GM18951 (cell line): ENCODE measurements at regions not wholly inside any gene's neighbourhood (a gene's known extent, or its start where the extent isn't known, plus 50 kb on each side); places are given as distances from the start of the nearest gene placed in this dataset.

ENCODE experiments used
- POLR2A ChIP-seq: IDR thresholded peaks from 4 replicates; pipeline ENCODE4 v1.6.1; 2011; ENCODE audit warnings: mild to moderate bottlenecking; ENCODE audit not compliant: insufficient read length, insufficient read depth; ENCODE audit errors: extremely low read depth
- in situ Hi-C: fragments of 300-500 bp; cut with MboI; formaldehyde crosslinking; loops from one replicate; pipeline ENCODE4 v1.12.0; 2022; ENCODE audit warnings: low sequenced_read_pairs, mixed read lengths, inconsistent platforms; ENCODE audit not compliant: unreplicated experiment

DNA sequence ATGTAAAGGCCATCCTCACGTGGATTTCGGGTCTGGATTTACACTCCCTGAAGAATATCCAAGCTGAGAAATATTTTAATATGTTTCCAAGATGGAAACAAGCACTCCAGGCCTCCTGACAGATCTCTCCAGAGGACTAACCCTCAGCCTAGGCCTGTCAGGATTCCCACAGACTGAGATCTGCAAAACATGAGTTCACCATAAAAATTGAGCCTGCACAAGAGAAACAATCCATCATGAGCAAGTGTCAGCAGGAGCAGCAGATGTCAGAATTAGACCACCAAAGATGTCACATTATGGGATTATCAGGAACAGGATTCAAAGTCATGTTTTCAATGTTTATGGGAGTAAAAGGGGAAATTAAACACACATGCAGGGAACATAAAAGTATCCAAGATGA, 191.3 kb downstream of the TFCP2L1 start:
- in situ Hi-C loops: loop anchor here (25.0 kb wide), 1 partner anchor 619 kb away; no protein-coding TSS in a partner anchor

DNA sequence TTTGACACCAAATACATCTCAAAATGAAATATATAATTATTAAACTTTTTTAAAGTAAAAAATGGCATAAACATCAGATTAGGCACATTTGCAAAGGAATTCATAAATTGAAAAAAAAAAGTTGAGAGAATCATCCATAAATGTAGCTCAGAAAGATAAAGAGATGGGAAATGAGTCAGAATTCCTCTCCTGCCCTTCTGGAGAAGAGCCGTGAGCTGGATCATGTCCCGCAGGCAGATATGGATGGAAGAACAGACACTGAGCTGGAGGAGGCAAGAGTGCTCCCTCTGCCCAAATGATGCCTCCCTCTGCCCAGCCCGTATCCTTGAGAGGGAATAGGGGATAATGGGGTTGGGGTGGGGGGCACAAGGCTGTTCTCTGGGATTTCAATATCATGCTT, 190.9 kb downstream of the TFCP2L1 start:
- no peak for TF ChIP-seq POLR2A
- in situ Hi-C loops: loop anchor here (25.0 kb wide), 1 partner anchor 618 kb away; no protein-coding TSS in a partner anchor

More for the DNA sequence above, 191.3 kb downstream of the TFCP2L1 start:
- TF ChIP-seq POLR2A: no peak

DNA sequence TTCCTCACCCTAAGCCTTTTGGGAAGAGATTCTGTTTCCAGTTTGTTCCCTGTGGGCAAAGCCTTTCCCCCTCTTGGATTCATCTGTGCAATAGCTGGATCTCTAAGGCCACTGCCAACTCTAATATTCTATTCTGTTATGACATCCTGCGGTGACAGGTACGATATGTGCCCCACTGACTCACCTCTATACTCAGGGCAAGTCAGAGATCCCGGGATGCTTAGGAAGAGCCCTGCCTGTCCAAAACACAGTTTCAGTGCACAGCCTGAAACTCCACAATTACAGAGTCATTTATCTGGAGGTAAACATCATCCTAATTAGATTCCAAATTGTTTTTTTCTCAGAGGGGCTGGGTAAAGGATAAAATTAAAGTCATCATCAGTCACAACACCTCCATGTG, 190.2 kb downstream of the TFCP2L1 start:
- in situ Hi-C loops: loop anchor here (25.0 kb wide), 1 partner anchor 617 kb away; no protein-coding TSS in a partner anchor
- TF ChIP-seq POLR2A: no peak

DNA sequence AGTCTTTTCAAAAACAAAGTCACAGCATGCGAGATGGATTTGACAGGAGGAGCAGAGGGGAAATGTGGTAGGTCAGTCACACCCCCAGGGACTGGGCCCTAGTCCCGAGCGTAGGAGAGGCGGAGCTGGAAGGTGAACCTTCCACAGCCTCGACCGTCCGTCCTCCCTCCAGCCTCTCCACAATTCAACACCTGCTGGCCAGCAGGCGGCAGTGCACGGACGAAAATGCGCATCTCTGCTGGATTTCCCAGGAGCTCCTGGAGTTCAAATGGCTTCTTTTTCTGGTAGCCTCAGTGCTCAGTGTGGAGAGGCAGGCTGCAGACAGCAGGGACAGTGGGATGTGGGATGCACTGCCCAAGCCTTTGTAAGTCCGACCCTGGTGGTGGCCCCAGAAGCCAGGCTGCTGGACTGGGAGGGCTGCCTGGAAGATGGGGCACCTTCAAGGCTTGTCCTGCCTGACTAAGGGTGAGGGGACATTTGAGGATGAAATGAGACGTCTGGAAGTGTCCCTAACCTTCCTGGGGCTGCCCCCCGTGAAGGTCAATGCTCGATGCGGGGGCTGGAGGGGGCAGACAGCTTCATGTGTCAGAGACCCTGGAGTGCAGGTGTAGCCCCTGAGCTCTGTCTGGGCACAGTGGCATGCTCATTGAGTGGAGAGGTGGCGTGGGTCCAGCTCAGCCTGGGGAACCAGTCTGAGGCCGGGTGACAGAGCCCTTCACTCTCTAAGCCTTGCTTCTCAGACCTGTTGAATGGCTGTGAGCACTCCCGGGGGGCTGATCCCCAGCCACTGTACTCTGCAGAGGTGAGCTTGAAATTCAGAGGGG, 189.5 kb downstream of the TFCP2L1 start:
- TF ChIP-seq POLR2A: no peak
- in situ Hi-C loops: loop anchor here (25.0 kb wide), 1 partner anchor 617 kb away; no protein-coding TSS in a partner anchor

DNA sequence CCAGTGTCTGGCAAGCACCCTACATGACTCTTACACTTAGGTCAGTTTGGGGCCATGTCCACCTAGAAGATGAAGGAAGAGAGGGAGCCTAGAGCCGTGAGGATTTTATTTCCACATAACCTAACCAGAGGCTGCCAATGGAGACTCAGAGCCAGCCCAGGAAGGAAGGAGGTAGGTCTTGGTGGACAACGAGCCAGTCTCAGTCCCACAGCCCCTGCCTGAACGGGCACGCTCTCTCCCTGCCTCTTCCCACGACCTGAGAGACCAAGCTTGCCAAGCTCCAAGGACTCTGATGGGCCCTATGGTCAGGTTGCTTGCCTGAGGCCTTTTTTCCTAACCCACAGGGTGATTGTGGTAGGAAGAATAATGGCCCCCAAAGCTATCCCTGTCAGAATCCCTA, 188.4 kb downstream of the TFCP2L1 start:
- in situ Hi-C loops: loop anchor here (25.0 kb wide), 1 partner anchor 616 kb away; no protein-coding TSS in a partner anchor
- TF ChIP-seq POLR2A: no peak

DNA sequence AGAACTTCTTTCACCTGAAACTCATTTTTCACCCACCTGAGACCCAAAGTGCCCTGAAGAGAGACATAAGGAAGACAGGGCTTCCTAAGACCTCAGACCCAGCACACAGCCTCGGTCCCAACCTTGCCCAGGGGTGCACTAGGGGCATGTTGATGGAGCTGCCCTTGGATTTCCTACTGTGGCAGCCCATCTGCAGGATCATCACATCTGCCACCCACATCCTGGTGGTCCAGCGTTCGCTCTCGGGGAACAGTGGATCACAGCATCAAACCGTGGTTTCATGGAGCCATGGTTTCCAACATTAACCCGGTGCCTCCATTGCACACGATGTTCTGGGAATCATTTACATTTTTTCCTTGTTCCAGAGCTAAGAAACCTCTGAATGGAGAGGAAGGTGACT, 186.4 kb downstream of the TFCP2L1 start:
- in situ Hi-C loops: loop anchor here (25.0 kb wide), 1 partner anchor 614 kb away; no protein-coding TSS in a partner anchor
- TF ChIP-seq POLR2A: no peak

DNA sequence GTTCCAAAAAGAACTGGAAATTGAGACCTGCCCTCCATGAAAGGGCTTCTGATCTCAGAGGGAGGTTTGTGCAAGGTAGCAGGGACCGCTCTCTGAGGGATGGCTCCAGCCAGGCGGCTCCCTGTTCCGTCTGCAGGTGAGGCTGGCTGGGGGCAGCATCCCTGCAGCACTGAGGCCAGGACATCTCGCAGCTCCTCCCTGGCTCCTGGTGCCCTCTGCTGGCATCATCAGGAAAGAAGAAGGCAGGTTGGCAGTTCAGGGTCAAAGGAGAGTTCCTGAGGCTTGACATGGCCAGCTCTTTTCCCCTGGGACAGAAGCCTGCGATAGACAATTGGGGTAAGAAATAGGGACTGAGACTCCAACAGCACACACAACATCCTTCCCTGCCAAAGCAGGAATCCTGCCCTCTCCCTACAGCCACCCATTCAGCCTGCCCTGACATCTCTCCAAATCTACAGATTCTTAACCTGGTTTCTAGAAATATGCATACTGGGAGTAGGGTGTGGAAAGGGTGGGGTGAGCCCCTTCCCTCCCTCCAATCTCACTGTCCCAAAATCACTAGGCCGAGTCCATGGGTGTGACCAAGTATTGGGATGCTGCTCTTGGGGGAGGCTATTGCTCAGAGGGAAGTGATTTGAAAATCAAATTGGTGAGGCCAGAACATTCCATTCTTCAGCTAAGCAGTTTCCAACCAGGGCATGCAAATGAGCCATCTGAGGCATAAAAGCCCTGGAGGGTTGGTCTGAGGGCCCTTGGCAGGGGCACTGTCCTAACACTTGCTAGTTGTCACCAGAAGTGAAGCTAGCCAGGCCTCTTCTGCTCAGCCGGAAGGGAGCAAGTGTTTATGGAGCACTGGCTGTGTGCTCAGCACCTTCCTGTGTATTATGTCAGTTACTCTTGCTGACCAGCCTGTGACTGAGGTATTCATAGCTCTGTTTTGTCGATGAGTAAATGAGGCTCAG, 185.4 kb downstream of the TFCP2L1 start:
- no peak for TF ChIP-seq POLR2A
- in situ Hi-C loops: loop anchor here (25.0 kb wide), 1 partner anchor 613 kb away; no protein-coding TSS in a partner anchor

DNA sequence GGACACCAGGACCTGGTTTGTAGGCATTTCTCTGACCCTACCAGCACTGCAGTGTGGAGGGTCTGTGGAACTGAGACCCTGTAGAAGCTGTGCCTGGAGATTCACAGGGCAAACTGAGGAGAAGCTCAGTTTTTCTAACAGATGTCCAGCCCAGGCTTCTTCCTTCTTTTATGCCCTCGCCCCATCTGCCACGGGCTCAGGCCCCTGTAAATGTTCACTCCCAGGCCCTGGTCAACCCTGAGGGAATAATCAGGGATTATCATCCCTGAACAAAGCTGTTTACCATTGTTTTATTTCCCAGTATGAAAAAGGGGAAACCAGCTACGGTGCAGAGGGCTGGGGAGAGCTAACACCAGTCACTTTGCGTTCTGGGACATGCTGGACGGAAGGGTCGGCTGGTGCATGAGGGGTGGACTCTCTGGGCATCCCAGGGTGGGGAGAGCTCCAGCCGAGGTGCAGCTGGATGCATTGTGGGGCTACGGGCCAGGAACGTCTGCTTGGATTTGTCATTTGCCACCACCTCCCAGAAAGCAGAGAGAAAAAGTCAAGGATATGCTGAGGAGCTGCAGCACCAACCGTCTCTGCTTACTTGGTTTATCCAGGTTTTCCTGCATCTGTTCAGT, 183.8 kb downstream of the TFCP2L1 start:
- in situ Hi-C loops: no loop called here

DNA sequence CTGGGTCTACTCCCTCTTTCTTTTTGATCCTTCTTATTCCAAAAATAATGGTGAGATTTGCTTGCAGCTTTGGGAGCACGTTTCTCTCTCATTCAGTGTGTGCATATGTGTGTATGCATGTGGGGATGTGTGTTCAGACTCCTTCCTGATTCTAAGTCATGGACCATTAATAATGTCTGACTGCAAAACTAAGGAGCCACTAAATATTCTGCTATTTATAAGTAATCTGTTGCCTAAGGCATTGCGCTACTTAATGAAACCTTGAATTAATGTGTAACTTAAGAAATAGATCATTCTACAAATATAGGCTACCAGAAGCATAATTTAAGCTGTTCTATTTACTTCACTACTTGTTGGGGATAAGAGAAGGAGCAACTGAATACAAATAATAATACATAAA, 182.1 kb downstream of the TFCP2L1 start:
- in situ Hi-C loops: no loop called here
- TF ChIP-seq POLR2A: no peak

More for the DNA sequence above, 183.8 kb downstream of the TFCP2L1 start:
- no peak for TF ChIP-seq POLR2A

DNA sequence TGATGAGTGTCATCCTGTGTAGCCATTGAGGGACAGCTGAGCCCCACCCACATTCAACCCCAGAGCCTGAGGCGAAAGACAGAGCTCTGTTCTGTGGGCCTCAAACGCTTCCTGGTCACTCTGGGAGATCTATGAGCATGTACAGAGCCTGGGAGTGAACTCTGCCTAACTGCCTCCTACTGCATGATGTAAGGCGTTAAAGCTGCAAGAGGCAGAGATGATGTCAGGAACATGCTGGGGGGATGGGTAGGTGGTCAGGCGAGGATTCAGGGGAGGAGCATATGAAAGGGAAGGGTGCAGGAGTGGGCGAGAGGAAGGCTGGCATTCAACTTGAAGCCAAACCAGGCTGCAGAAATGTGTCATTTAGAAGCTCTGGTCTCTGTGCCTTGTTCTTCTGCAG, 181.0 kb downstream of the TFCP2L1 start:
- no peak for TF ChIP-seq POLR2A
- in situ Hi-C loops: no loop called here

DNA sequence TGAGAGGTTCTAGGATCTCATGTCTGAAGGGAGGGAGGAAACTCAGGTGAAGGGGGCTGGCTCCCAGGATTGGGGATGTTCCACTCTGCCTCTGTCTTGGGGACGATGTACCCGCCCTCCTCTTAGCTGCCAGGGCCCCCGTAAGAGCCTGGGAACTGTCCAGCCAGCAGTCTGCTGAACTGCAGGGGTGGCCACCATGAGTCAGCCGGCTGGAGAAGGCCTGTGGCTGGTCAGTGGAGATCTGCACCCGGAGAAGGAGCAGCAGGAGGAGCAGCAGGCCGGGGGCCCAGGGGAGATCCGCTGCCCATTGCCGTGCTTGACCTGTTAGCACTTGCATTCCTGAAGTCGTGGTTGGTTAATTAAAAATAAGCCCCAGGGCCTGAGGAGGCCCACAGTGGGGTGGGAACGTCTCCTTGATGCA, 180.3 kb downstream of the TFCP2L1 start:
- TF ChIP-seq POLR2A: no peak
- in situ Hi-C loops: no loop called here

DNA sequence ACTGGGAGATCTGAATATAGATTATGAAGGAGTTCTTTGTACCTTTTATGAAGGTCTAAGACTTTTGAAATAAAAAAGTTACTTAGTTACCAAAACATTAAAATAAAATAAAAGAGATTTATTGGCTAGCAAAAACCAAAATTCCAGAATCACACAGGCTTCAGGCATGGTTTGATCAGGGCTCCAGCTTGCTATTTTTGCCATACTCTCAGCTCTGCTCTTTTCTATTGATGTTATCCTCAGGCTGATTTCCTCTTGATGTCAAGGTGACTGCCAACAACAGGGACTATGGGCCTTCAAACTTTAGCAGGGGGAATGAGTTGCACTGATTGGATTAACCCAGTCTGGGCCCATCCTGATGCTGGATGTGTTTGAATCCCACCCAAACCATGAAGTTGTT, 174.1 kb downstream of the TFCP2L1 start:
- no peak for TF ChIP-seq POLR2A
- in situ Hi-C loops: no loop called here
